ENCODE measurements at regions not wholly inside any gene's neighbourhood (a gene's known extent, or its start where the extent isn't known, plus 50 kb on each side); places are given as distances from the start of the nearest gene placed in this dataset.
A peak's percentile ranks its signal among the peaks of the same experiment; 100 is the strongest.

DNA sequence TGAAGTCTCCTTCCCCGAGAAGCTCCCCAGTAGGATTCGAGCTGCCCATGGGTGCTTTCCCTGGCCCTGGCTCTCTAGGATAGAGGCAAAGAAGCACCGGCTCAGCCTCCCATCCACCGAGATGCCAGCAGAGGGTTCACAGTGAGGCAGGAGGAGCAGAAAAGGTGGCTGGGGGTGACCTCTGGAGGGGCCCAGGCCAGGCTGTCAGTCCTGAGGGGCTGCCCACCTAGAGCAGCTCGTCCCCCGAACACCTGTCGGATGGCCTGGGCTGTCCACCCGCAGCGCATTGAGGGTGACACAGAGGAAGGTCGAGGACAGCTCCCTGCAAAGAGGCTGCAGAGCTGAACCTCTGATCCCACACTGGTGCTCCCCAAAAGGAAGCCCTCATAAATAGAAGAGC lies 167.2 kb upstream of the PPP2R2D start:
- Mint-ChIP-seq H3K36me3 (ENCODE audit: insufficient read depth in 1 of 3, low read depth in 3 of 3) (peaks cover 4 to 6% (median 5%) of the 10 kb centered on the region in 3 experiments; a peak in 5 of 7 replicates), H3K27me3 (ENCODE audit: low read depth) (peaks cover 4% of the 10 kb centered on the region; the same call in 1 of the 2 replicates), H3K4me3 (no peak overlapping the region), H3K27ac (no peak overlapping the region), H3K4me1 (peaks cover 7 to 9% of the 10 kb centered on the region in 2 experiments), H3K9me3 (peaks cover 7 to 13% of the 10 kb centered on the region in 2 experiments)
- Histone ChIP-seq H2BK20ac (ENCODE audit: low read depth, low read length, poor library complexity, severe bottlenecking) (no peak overlapping the region), H3K79me1 (ENCODE audit: insufficient read depth, low read depth, low read length, poor library complexity, severe bottlenecking) (no peaks in the 10 kb centered on the region), H2BK12ac (ENCODE audit: insufficient read length, low read depth, low read length) (no peak overlapping the region), H3K18ac (ENCODE audit: insufficient read length, low read depth, low read length) (no peak overlapping the region), H3K23ac (ENCODE audit: insufficient read length, low read depth, low read length) (no peak overlapping the region), H2AFZ (ENCODE audit: low read length) (no peak overlapping the region), H4K5ac (ENCODE audit: insufficient read length, low read depth, low read length) (no peak overlapping the region), H3K27me3 (ENCODE audit: insufficient read depth, low read length) (no peaks in the 10 kb centered on the region), H3T11ph (ENCODE audit: low read length) (no peak overlapping the region), H3K56ac (ENCODE audit: insufficient read length, low read depth, low read length) (no peak overlapping the region), H2BK5ac (ENCODE audit: insufficient read length, low read length) (no peak overlapping the region), H2BK15ac (ENCODE audit: low read depth, low read length) (no peak overlapping the region), H4K20me1 (ENCODE audit: control insufficient read depth, insufficient read depth, insufficient read length) (peaks cover 3% of the 10 kb centered on the region), H3K27ac (ENCODE audit: insufficient read length, low read depth, low read length) (no peak overlapping the region), H3K14ac (ENCODE audit: insufficient read depth, low read length) (no peak overlapping the region), H4K91ac (ENCODE audit: insufficient read length, low read depth, low read length) (no peak overlapping the region), H3K4me1 (ENCODE audit: insufficient read depth, low read length) (no peaks in the 10 kb centered on the region), H2BK120ac (ENCODE audit: low read depth, low read length, poor library complexity, severe bottlenecking) (no peak overlapping the region), H3K9me3 (ENCODE audit: control insufficient read depth, low read depth, low read length) (peaks cover 5% of the 10 kb centered on the region), H3K4ac (ENCODE audit: low read depth, low read length) (no peak overlapping the region), H2AK5ac (ENCODE audit: insufficient read length, low read length) (no peak overlapping the region), H3K9ac (ENCODE audit: extremely low read depth, insufficient read length, low read length) (no peak overlapping the region), H3K79me2 (ENCODE audit: insufficient read depth, low read length) (no peaks in the 10 kb centered on the region), H4K8ac (replicated peaks; ENCODE audit: insufficient read length, low read depth, low read length) (no peak overlapping the region), H3K4me2 (ENCODE audit: insufficient read depth, insufficient read length, low read length) (no peak overlapping the region), H3K23me2 (ENCODE audit: insufficient read length, low read depth, low read length, poor library complexity, severe bottlenecking) (no peaks in the 10 kb centered on the region)
- no peak for TF ChIP-seq CTCF (conservative IDR thresholded peaks at IDR 0.05)
- DNase-seq: peak; percentile 12
- WGBS (ENCODE audit: extremely low coverage, insufficient read length, low lambda C conversion rate): no CpG with 5 or more reads among the region's 10 CpGs
